Cardiac muscle cell (in vitro differentiated cells and primary cell): ENCODE measurements at regions not wholly inside any gene's neighbourhood (a gene's known extent, or its start where the extent isn't known, plus 50 kb on each side); places are given as distances from the start of the nearest gene placed in this dataset.

ENCODE experiments used
- DNase-seq, 2 donors: peaks; one replicate each; pipeline versions ENCODE4 v3.0.0 to v3.0.0-alpha.2; 2010 to 2017; ENCODE audit warnings: low read depth in 1 of 2, low spot score in 1 of 2
- H3K27ac ChIP-seq: fragments of 200-600 bp; sonication (generic); 2 replicates; pipeline ENCODE4 v1.5.1; 2016
- H3K27me3 ChIP-seq: fragments of 200-600 bp; sonication (generic); 2 replicates; pipeline ENCODE4 v1.6.0; 2016; ENCODE audit warnings: control low read depth
- H3K36me3 ChIP-seq: fragments of 200-600 bp; sonication (generic); 2 replicates; pipeline ENCODE4 v1.5.1; 2016; ENCODE audit warnings: control low read depth
- H3K4me1 ChIP-seq: fragments of 200-600 bp; sonication (generic); 2 replicates; pipeline ENCODE4 v1.8.1; 2017; ENCODE audit warnings: low read depth, mild to moderate bottlenecking, mixed run types
- H3K4me3 ChIP-seq: fragments of 200-600 bp; sonication (generic); 2 replicates; pipeline ENCODE4 v1.5.1; 2016; ENCODE audit warnings: mild to moderate bottlenecking
- H3K9me3 ChIP-seq: fragments of 200-600 bp; sonication (generic); 2 replicates; pipeline ENCODE4 v1.5.1; 2017; ENCODE audit warnings: low read depth, mild to moderate bottlenecking, control low read depth
- TF ChIP-seq, protein P1 (sequence below): IDR thresholded peaks from 2 replicates; pipeline ENCODE4 v1.5.1; 2012; ENCODE audit warnings: low read depth, mild to moderate bottlenecking, low read length

DNA sequence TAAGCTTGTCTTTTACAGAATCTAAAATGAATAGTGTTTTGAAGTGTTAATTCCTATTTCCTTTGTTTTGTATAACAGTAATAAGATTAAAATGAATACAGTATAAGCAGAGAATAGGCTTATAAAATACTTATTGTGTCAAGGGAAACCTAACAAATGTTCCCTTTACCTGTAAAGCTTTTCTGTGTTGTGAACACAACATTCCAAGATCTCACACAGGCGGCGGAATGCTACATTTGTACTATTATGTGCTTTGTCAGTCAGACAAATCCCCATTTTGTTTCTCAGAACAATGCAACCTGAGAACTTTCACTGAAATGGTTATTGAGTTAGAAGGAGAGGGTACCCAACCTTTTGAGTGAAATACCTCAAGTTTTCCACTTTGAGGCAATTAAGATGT lies 1170.3 kb downstream of the OLFM4 start:
- no peak overlapping the region for H3K4me3 ChIP-seq
- no peak overlapping the region for H3K27ac ChIP-seq
- no peaks in the 10 kb centered on the region for H3K9me3 ChIP-seq
- TF ChIP-seq, protein P1, sequence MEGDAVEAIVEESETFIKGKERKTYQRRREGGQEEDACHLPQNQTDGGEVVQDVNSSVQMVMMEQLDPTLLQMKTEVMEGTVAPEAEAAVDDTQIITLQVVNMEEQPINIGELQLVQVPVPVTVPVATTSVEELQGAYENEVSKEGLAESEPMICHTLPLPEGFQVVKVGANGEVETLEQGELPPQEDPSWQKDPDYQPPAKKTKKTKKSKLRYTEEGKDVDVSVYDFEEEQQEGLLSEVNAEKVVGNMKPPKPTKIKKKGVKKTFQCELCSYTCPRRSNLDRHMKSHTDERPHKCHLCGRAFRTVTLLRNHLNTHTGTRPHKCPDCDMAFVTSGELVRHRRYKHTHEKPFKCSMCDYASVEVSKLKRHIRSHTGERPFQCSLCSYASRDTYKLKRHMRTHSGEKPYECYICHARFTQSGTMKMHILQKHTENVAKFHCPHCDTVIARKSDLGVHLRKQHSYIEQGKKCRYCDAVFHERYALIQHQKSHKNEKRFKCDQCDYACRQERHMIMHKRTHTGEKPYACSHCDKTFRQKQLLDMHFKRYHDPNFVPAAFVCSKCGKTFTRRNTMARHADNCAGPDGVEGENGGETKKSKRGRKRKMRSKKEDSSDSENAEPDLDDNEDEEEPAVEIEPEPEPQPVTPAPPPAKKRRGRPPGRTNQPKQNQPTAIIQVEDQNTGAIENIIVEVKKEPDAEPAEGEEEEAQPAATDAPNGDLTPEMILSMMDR, result no peak
- no peaks in the 10 kb centered on the region for H3K36me3 ChIP-seq
- H3K27me3 ChIP-seq, result no peaks in the 10 kb centered on the region
- no peaks in the 10 kb centered on the region for H3K4me1 ChIP-seq
- no peak for DNase-seq

- TF ChIP-seq, protein P1, result no peak
- H3K4me1 ChIP-seq, result no peaks in the 10 kb centered on the region
These were observed 1178.0 kb downstream of the OLFM4 start for GRCh38 chr13:54206626-54207025.

GRCh38 chr13:54210397-54211049 lies 1181.9 kb downstream of the OLFM4 start:
- no peaks in the 10 kb centered on the region for H3K9me3 ChIP-seq
- H3K4me1 ChIP-seq, result no peaks in the 10 kb centered on the region
- no peak overlapping the region for H3K27ac ChIP-seq
- H3K36me3 ChIP-seq, result no peaks in the 10 kb centered on the region
- TF ChIP-seq, protein P1, result no peak
- H3K27me3 ChIP-seq, result no peaks in the 10 kb centered on the region
- DNase-seq, result no peak
- H3K4me3 ChIP-seq, result no peak overlapping the region

More at GRCh38 chr13:54206626-54207025, 1178.0 kb downstream of the OLFM4 start:
- H3K27ac ChIP-seq, result no peak overlapping the region
- no peak overlapping the region for H3K4me3 ChIP-seq
- H3K9me3 ChIP-seq, result no peaks in the 10 kb centered on the region
- no peak for DNase-seq
- no peaks in the 10 kb centered on the region for H3K27me3 ChIP-seq
- no peaks in the 10 kb centered on the region for H3K36me3 ChIP-seq

GRCh38 chr13:54216221-54216620 lies 1187.6 kb downstream of the OLFM4 start:
- no peaks in the 10 kb centered on the region for H3K27me3 ChIP-seq
- no peak overlapping the region for H3K4me3 ChIP-seq
- TF ChIP-seq, protein P1, result no peak
- H3K4me1 ChIP-seq, result no peaks in the 10 kb centered on the region
- no peak overlapping the region for H3K27ac ChIP-seq
- no peaks in the 10 kb centered on the region for H3K36me3 ChIP-seq
- H3K9me3 ChIP-seq, result no peaks in the 10 kb centered on the region
- no peak for DNase-seq

DNA sequence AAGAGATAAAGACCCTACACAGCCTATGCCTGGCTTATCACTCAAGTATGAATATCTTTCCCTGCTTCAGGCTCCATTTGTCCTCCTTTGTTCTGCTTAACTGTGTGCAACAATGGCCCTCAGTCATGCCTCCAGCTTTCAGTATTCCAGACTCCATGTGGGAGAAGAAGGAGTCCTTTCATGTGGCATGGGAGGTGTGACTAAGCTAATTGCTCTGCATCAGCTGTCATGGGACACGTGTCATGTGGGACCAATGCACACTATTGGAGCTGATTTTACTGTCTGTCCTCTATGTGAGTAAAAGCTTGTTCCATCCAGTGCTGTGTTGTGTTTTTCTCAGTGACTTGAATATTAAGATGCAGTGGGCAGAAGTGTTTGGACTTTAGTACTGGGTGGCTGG lies 1198.3 kb downstream of the OLFM4 start:
- TF ChIP-seq, protein P1, result no peak
- H3K9me3 ChIP-seq, result no peaks in the 10 kb centered on the region
- no peak overlapping the region for H3K4me3 ChIP-seq
- H3K27me3 ChIP-seq, result no peaks in the 10 kb centered on the region
- H3K27ac ChIP-seq, result no peak overlapping the region
- DNase-seq, result no peak
- no peaks in the 10 kb centered on the region for H3K36me3 ChIP-seq
- no peaks in the 10 kb centered on the region for H3K4me1 ChIP-seq
